Brain microvascular endothelial cell (primary cell): ENCODE measurements at regions not wholly inside any gene's neighbourhood (a gene's known extent, or its start where the extent isn't known, plus 50 kb on each side); places are given as distances from the start of the nearest gene placed in this dataset.
A peak's percentile ranks its signal among the peaks of the same experiment; 100 is the strongest.
"Not testable (repeated sequence)": the region's sequence is repeated elsewhere in the genome, so short reads cannot be mapped to it uniquely, and the experiment has no call there.

ENCODE experiments used
- DNase-seq: peaks from one replicate; pipeline ENCODE4 v3.0.0-alpha.2; 2020
- H3K27ac ChIP-seq: fragments of 250-450 bp; sonication (Bioruptor Pico); 2 replicates; pipeline ENCODE4 v1.5.1; 2020; ENCODE audit warnings: mild to moderate bottlenecking, moderate library complexity
- H3K27me3 ChIP-seq: fragments of 250-450 bp; sonication (Bioruptor Pico); replicated peaks from 2 replicates; pipeline ENCODE4 v1.5.1; 2020; ENCODE audit warnings: mild to moderate bottlenecking
- H3K36me3 ChIP-seq: fragments of 250-450 bp; sonication (Bioruptor Pico); replicated peaks from 2 replicates; pipeline ENCODE4 v1.5.1; 2020; ENCODE audit warnings: mild to moderate bottlenecking
- H3K4me3 ChIP-seq: 2 replicates; pipeline ENCODE4 v1.5.1; 2011; ENCODE audit warnings: low read depth, mild to moderate bottlenecking, control low read depth, low read length, moderate library complexity
- in situ Hi-C: cut with HindIII; loops from 2 replicates; pipeline ENCODE4 v1.10.0; 2017; ENCODE audit warnings: low sequenced_read_pairs, low pct_ligation_motif_present
- TF ChIP-seq, protein P1 (sequence below): IDR thresholded peaks from 2 replicates; pipeline ENCODE4 v1.5.1; 2011; ENCODE audit warnings: low read depth, mild to moderate bottlenecking, moderate library complexity, low read length, control low read depth, inconsistent platforms; ENCODE audit errors: missing control alignments

DNA sequence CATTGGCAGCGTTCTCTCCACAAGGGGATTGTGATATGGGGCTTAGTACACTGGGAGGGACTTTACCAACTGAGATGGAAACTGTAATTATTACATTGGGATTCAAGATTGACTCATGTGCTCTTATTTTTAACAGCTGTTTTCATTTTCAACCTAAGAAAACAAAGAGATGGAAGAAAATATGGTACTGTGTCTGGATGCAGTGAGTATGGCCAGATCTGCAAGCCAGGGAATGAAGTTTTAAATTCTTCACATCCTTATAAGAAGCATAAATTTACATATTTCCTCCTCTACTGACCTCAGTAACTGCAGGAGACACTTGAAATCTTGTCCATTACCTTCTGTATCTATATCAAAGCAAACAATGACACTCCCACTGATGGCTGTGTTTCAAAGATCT, 81.5 kb upstream of the EDEM3 start:
- TF ChIP-seq, protein P1, sequence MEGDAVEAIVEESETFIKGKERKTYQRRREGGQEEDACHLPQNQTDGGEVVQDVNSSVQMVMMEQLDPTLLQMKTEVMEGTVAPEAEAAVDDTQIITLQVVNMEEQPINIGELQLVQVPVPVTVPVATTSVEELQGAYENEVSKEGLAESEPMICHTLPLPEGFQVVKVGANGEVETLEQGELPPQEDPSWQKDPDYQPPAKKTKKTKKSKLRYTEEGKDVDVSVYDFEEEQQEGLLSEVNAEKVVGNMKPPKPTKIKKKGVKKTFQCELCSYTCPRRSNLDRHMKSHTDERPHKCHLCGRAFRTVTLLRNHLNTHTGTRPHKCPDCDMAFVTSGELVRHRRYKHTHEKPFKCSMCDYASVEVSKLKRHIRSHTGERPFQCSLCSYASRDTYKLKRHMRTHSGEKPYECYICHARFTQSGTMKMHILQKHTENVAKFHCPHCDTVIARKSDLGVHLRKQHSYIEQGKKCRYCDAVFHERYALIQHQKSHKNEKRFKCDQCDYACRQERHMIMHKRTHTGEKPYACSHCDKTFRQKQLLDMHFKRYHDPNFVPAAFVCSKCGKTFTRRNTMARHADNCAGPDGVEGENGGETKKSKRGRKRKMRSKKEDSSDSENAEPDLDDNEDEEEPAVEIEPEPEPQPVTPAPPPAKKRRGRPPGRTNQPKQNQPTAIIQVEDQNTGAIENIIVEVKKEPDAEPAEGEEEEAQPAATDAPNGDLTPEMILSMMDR: no peak
- Histone ChIP-seq H3K4me3 (no peak overlapping the region), H3K27ac (no peak overlapping the region), H3K27me3 (no peaks in the 10 kb centered on the region), H3K36me3 (no peaks in the 10 kb centered on the region)
- in situ Hi-C loops: no loop called here
- no peak for DNase-seq

GRCh38 chr1:184833994-184834393, 79.3 kb upstream of the EDEM3 start:
- H3K27ac ChIP-seq, in situ Hi-C loops, H3K4me3 ChIP-seq, H3K27me3 ChIP-seq, H3K36me3 ChIP-seq, DNase-seq: not testable (repeated sequence)

DNA sequence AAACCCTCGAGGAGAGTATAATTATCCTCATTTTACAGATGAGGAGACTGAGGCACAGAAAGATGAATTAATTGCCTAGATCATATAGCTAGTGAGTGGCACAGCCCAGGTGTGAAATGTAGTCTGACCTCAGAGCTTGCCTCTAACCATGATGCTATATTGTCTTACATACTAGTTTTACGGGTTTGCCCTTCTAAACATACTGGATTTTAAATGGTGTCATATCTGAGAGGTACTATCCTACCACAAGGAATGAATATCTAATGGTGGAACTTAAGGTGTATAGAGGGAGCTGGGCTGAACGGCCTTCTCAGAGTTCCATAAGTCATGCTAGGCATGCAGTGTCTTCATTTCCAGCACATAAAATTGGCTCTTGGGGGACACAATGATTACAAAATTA, 77.9 kb upstream of the EDEM3 start:
- no peaks in the 10 kb centered on the region for H3K36me3 ChIP-seq
- H3K27ac ChIP-seq: no peak overlapping the region
- no peak overlapping the region for H3K4me3 ChIP-seq
- in situ Hi-C loops: no loop called here
- TF ChIP-seq, protein P1: no peak
- no peaks in the 10 kb centered on the region for H3K27me3 ChIP-seq
- no peak for DNase-seq

- DNase-seq, in situ Hi-C loops, H3K4me3 ChIP-seq, H3K27me3 ChIP-seq, H3K27ac ChIP-seq, H3K36me3 ChIP-seq: not testable (repeated sequence)
Observed at GRCh38 chr1:184829496-184829895, 74.8 kb upstream of the EDEM3 start.

DNA sequence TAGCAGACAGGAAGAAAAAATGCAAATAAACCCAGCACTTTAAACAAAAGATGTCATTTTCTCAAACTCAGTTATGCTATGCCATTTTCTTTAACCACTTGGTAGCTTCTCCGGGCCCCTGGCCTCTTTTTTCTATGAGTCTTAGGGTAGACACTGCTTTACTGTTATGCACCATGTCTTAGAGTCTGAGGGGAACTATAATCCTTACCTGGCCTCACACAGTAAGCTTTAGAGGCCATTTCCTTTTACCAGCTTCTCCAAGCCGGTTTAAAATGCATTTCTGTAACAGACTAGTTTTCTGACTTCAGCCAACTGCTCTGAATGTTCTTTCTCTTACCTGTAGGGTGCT, 73.7 kb upstream of the EDEM3 start:
- no peaks in the 10 kb centered on the region for H3K27me3 ChIP-seq
- H3K27ac ChIP-seq: no peak overlapping the region
- H3K36me3 ChIP-seq: no peaks in the 10 kb centered on the region
- in situ Hi-C loops: no loop called here
- DNase-seq: no peak
- TF ChIP-seq, protein P1: no peak
- no peak overlapping the region for H3K4me3 ChIP-seq

- Histone ChIP-seq H3K4me3 (no peak overlapping the region), H3K27ac (peak overlapping the region; percentile 52), H3K27me3 (no peaks in the 10 kb centered on the region), H3K36me3 (no peaks in the 10 kb centered on the region)
- in situ Hi-C loops: no loop called here
- TF ChIP-seq, protein P1: no peak
- DNase-seq: peak; percentile 64
Observed at GRCh38 chr1:184827600-184828368, 73.1 kb upstream of the EDEM3 start.

- TF ChIP-seq, protein P1: no peak
- Histone ChIP-seq H3K27me3 (no peaks in the 10 kb centered on the region), H3K27ac (no peak overlapping the region), H3K36me3 (no peaks in the 10 kb centered on the region), H3K4me3 (no peak overlapping the region)
- in situ Hi-C loops: no loop called here
- no peak for DNase-seq
Observed at GRCh38 chr1:184826001-184826400, 71.3 kb upstream of the EDEM3 start.
